ENCODE measurements at regions not wholly inside any gene's neighbourhood (a gene's known extent, or its start where the extent isn't known, plus 50 kb on each side); places are given as distances from the start of the nearest gene placed in this dataset.

GRCh38 chr15:39124553-39125171 lies 456.2 kb upstream of the THBS1 start:
- no peaks in the 10 kb centered on the region for H3K9me3 ChIP-seq (ENCODE audit: control insufficient read depth in 4 of 4, insufficient read depth in 3 of 4, low read length in 3 of 4)

GRCh38 chr15:39125226-39125625 lies 455.7 kb upstream of the THBS1 start:
- 77 to 89% methylated on average over 2 of the region's 2 CpGs for WGBS, 2 donors

More at GRCh38 chr15:39124553-39125171, 456.2 kb upstream of the THBS1 start:
- ATAC-seq (ENCODE audit: insufficient read depth, low FRiP score) (no peak), DNase-seq (peak in 1 of 3 donors; percentile 56)
- no peak for TF ChIP-seq CTCF (IDR thresholded peaks at IDR 0.05; ENCODE audit: control extremely low read depth, extremely low read depth)
- H3K27ac ChIP-seq (ENCODE audit: low read depth in 1 of 2, low read length in 1 of 2): no peak overlapping the region
- peaks cover 0 to 27% (median 7%) of the 10 kb centered on the region in 5 donors for H3K4me1 ChIP-seq (ENCODE audit: control insufficient read depth in 5 of 5, insufficient read depth in 5 of 5, low read length in 5 of 5)
- 74 to 79% methylated on average over 6 of the region's 6 CpGs for WGBS, 2 donors
- no peaks in the 10 kb centered on the region for H3K36me3 ChIP-seq (ENCODE audit: control insufficient read depth in 4 of 4, insufficient read depth in 4 of 4, low read length in 4 of 4)
- H3K27me3 ChIP-seq (ENCODE audit: control insufficient read depth in 3 of 3, insufficient read depth in 3 of 3, low read length in 2 of 3): no peaks in the 10 kb centered on the region
- no peak overlapping the region for H3K4me3 ChIP-seq
- no peak overlapping the region for H3K9ac ChIP-seq (ENCODE audit: insufficient read depth in 1 of 2, low read length in 2 of 2)

GRCh38 chr15:39125904-39126303 lies 455.0 kb upstream of the THBS1 start:
- Histone ChIP-seq H3K36me3 (ENCODE audit: control insufficient read depth in 4 of 4, insufficient read depth in 4 of 4, low read length in 4 of 4) (no peaks in the 10 kb centered on the region), H3K27me3 (ENCODE audit: control insufficient read depth in 3 of 3, insufficient read depth in 3 of 3, low read length in 2 of 3) (no peaks in the 10 kb centered on the region), H3K4me3 (no peak overlapping the region), H3K27ac (ENCODE audit: low read depth in 1 of 2, low read length in 1 of 2) (no peak overlapping the region), H3K9ac (ENCODE audit: insufficient read depth in 1 of 2, low read length in 2 of 2) (no peak overlapping the region), H3K4me1 (ENCODE audit: control insufficient read depth in 5 of 5, insufficient read depth in 5 of 5, low read length in 5 of 5) (peaks cover 0 to 27% (median 7%) of the 10 kb centered on the region in 5 donors), H3K9me3 (ENCODE audit: control insufficient read depth in 4 of 4, insufficient read depth in 3 of 4, low read length in 3 of 4) (no peaks in the 10 kb centered on the region)
- 26 to 29% methylated on average over 4 of the region's 4 CpGs for WGBS, 2 donors
- peak; percentile 17 for TF ChIP-seq CTCF (IDR thresholded peaks at IDR 0.05; ENCODE audit: control extremely low read depth, extremely low read depth)
- DNase-seq (peak in 1 of 3 donors; percentile 43), ATAC-seq (ENCODE audit: insufficient read depth, low FRiP score) (no peak)

More at GRCh38 chr15:39125226-39125625, 455.7 kb upstream of the THBS1 start:
- Histone ChIP-seq H3K27me3 (ENCODE audit: control insufficient read depth in 3 of 3, insufficient read depth in 3 of 3, low read length in 2 of 3) (no peaks in the 10 kb centered on the region), H3K9me3 (ENCODE audit: control insufficient read depth in 4 of 4, insufficient read depth in 3 of 4, low read length in 3 of 4) (no peaks in the 10 kb centered on the region), H3K27ac (ENCODE audit: low read depth in 1 of 2, low read length in 1 of 2) (no peak overlapping the region), H3K4me3 (no peak overlapping the region), H3K36me3 (ENCODE audit: control insufficient read depth in 4 of 4, insufficient read depth in 4 of 4, low read length in 4 of 4) (no peaks in the 10 kb centered on the region), H3K4me1 (ENCODE audit: control insufficient read depth in 5 of 5, insufficient read depth in 5 of 5, low read length in 5 of 5) (peaks cover 0 to 27% (median 7%) of the 10 kb centered on the region in 5 donors), H3K9ac (ENCODE audit: insufficient read depth in 1 of 2, low read length in 2 of 2) (no peak overlapping the region)
- DNase-seq (no peak), ATAC-seq (ENCODE audit: insufficient read depth, low FRiP score) (no peak)
- TF ChIP-seq CTCF (IDR thresholded peaks at IDR 0.05; ENCODE audit: control extremely low read depth, extremely low read depth): no peak
